ENCODE measurements at regions not wholly inside any gene's neighbourhood (a gene's known extent, or its start where the extent isn't known, plus 50 kb on each side); places are given as distances from the start of the nearest gene placed in this dataset.

- TF ChIP-seq POLR2AphosphoS5 (IDR thresholded peaks at IDR 0.05) = no peak
- TF ChIP-seq CTCF (IDR thresholded peaks at IDR 0.05 in 8 of 11, conservative IDR thresholded peaks at IDR 0.05 in 3 of 11) = no peak
- no peak for TF ChIP-seq POLR2A (IDR thresholded peaks at IDR 0.05)
These were observed 1845.6 kb upstream of the PIK3C3 start for GRCh38 chr18:40109252-40110049.
